Mesothelial cell of epicardium (in vitro differentiated cells): ENCODE measurements at regions not wholly inside any gene's neighbourhood (a gene's known extent, or its start where the extent isn't known, plus 50 kb on each side); places are given as distances from the start of the nearest gene placed in this dataset.

Source experiments
- DNase-seq, 2 experiments: peaks; one replicate each; pipeline ENCODE4 v3.0.0; 2021; ENCODE audit warnings: low spot score in 2 of 2; ENCODE audit not compliant: unreplicated experiment in 2 of 2
- H3K27ac Mint-ChIP-seq: 2 replicates; pipeline ENCODE4 v1.8.0; 2021; ENCODE audit warnings: mixed read lengths
- H3K27me3 Mint-ChIP-seq: 2 replicates; pipeline ENCODE4 v1.8.0; 2021; ENCODE audit warnings: low read depth, mixed read lengths
- H3K36me3 Mint-ChIP-seq: 2 replicates; pipeline ENCODE4 v1.8.0; 2021; ENCODE audit warnings: mixed read lengths
- H3K4me1 Mint-ChIP-seq: 2 replicates; pipeline ENCODE4 v1.8.0; 2021; ENCODE audit warnings: mixed read lengths
- H3K4me3 Mint-ChIP-seq: 2 replicates; pipeline ENCODE4 v1.8.0; 2021; ENCODE audit warnings: mild to moderate bottlenecking, moderate library complexity, mixed read lengths
- H3K9me3 Mint-ChIP-seq: 2 replicates; pipeline ENCODE4 v1.8.0; 2021; ENCODE audit warnings: mixed read lengths
- TF ChIP-seq, protein P1 (sequence below): fragments of 200-600 bp; sonication (generic); IDR thresholded peaks from one replicate; pipeline ENCODE4 v1.5.0; 2021; ENCODE audit warnings: antibody characterized with exemption; ENCODE audit not compliant: unreplicated experiment

DNA sequence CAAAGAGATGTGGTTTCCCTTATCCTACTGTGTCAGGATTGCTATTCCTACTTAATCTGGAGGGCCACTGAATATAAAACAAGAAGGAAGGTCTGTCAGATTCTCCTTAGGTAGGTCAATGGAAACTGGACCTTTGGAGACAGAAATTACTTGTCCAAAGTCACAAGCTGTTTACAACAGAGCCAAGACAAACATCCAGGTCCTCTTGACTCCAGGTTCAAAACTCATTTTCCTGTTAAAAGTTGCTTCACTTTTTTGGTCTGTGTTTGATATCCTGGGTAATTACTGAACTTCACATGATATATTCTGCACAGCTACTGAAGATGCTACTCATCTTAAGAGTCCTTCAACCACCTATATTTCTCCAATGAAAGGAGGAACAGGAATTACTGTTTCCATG, 81.2 kb upstream of the ARHGAP32 start:
- TF ChIP-seq, protein P1, sequence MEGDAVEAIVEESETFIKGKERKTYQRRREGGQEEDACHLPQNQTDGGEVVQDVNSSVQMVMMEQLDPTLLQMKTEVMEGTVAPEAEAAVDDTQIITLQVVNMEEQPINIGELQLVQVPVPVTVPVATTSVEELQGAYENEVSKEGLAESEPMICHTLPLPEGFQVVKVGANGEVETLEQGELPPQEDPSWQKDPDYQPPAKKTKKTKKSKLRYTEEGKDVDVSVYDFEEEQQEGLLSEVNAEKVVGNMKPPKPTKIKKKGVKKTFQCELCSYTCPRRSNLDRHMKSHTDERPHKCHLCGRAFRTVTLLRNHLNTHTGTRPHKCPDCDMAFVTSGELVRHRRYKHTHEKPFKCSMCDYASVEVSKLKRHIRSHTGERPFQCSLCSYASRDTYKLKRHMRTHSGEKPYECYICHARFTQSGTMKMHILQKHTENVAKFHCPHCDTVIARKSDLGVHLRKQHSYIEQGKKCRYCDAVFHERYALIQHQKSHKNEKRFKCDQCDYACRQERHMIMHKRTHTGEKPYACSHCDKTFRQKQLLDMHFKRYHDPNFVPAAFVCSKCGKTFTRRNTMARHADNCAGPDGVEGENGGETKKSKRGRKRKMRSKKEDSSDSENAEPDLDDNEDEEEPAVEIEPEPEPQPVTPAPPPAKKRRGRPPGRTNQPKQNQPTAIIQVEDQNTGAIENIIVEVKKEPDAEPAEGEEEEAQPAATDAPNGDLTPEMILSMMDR = no peak
- Mint-ChIP-seq H3K27me3 (no peaks in the 10 kb centered on the region), H3K36me3 (peaks cover 1% of the 10 kb centered on the region), H3K27ac (no peak overlapping the region), H3K4me1 (peaks cover 39% of the 10 kb centered on the region), H3K9me3 (no peaks in the 10 kb centered on the region), H3K4me3 (no peak overlapping the region)
- DNase-seq = no peak

GRCh38 chr11:129271030-129271429, 78.9 kb upstream of the ARHGAP32 start:
- peaks cover 1% of the 10 kb centered on the region for H3K36me3 Mint-ChIP-seq
- TF ChIP-seq, protein P1 = no peak
- no peak for DNase-seq
- H3K4me1 Mint-ChIP-seq = peaks cover 27% of the 10 kb centered on the region
- H3K9me3 Mint-ChIP-seq = no peaks in the 10 kb centered on the region
- H3K4me3 Mint-ChIP-seq = no peak overlapping the region
- no peaks in the 10 kb centered on the region for H3K27me3 Mint-ChIP-seq
- no peak overlapping the region for H3K27ac Mint-ChIP-seq

DNA sequence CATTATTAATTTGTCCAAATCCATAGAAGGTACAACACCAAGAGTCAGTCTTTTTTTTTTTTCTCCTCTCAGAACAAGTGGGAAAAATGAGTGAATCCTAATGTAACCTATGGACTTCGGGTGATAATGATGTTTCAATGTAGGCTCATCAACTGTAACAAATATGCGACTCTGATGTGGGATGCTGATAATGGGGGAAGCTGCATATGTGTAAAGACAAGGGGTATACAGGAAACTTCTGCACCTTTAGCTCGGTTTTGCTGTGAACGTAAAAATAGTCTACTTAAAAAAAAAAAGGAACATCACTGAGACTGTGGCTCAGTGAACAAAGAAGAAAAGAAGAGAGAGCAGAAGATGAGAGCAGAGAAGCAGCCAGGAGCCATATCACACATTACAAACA, 78.3 kb upstream of the ARHGAP32 start:
- Mint-ChIP-seq H3K4me1 (peaks cover 21% of the 10 kb centered on the region), H3K9me3 (no peaks in the 10 kb centered on the region), H3K4me3 (no peak overlapping the region), H3K36me3 (peaks cover 1% of the 10 kb centered on the region), H3K27ac (no peak overlapping the region), H3K27me3 (no peaks in the 10 kb centered on the region)
- TF ChIP-seq, protein P1 = no peak
- no peak for DNase-seq

DNA sequence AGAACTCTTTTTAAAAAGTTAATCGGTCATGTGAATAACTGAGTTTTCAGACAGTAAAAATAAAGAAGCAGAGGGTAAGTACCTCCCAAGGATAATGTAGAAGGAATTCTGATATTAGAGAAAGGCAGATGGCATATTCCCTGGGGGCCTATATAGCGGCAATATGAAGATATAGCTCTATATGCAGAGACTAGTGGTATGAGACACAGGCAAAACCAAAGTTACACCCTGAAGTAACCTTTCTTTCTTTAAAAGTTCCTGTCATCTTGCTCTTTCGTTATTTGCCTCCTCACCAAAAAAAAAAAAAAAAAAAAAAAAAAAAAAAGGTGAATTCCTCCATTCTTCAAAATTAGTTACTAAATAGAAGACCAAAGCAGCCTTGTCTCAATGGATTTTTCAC, 76.2 kb upstream of the ARHGAP32 start:
- peak overlapping the region; percentile 67 for H3K27ac Mint-ChIP-seq

GRCh38 chr11:129267716-129268115, 75.6 kb upstream of the ARHGAP32 start:
- peaks cover 7% of the 10 kb centered on the region for H3K36me3 Mint-ChIP-seq
- H3K9me3 Mint-ChIP-seq = peaks cover 6% of the 10 kb centered on the region
- no peaks in the 10 kb centered on the region for H3K27me3 Mint-ChIP-seq
- no peak overlapping the region for H3K4me3 Mint-ChIP-seq
- TF ChIP-seq, protein P1 = no peak
- peak overlapping the region; percentile 67 for H3K27ac Mint-ChIP-seq
- DNase-seq = no peak
- H3K4me1 Mint-ChIP-seq = peaks cover 12% of the 10 kb centered on the region

More for the DNA sequence above, 76.2 kb upstream of the ARHGAP32 start:
- peaks cover 1% of the 10 kb centered on the region for H3K36me3 Mint-ChIP-seq
- H3K4me3 Mint-ChIP-seq = no peak overlapping the region
- DNase-seq = no peak
- H3K4me1 Mint-ChIP-seq = peaks cover 12% of the 10 kb centered on the region
- peaks cover under 1% of the 10 kb centered on the region for H3K9me3 Mint-ChIP-seq
- H3K27me3 Mint-ChIP-seq = no peaks in the 10 kb centered on the region
- TF ChIP-seq, protein P1 = no peak

DNA sequence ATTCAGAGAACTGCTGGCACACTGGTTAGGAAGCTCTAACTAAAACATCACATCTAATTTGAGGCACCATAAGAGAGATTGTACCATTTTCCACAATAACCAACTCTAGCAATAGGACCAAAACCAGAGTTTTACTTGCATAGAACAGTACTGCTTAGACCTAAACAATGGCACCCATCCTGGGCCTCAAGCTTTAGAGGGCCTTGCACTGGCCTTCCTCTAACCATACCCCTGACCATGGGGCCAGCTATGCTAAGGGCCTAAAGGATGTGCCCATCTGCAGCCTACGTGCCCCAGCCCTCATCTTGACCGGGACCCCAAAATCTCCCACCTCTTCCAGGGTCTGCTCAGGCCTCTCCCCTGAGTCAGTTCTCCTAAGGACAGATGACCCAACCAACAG, 74.4 kb upstream of the ARHGAP32 start:
- TF ChIP-seq, protein P1 = no peak
- Mint-ChIP-seq H3K4me1 (peaks cover 12% of the 10 kb centered on the region), H3K27me3 (no peaks in the 10 kb centered on the region), H3K27ac (no peak overlapping the region), H3K4me3 (no peak overlapping the region), H3K36me3 (peaks cover 7% of the 10 kb centered on the region), H3K9me3 (peaks cover 6% of the 10 kb centered on the region)
- no peak for DNase-seq
